NAMALWA (cell line): ENCODE measurements at regions not wholly inside any gene's neighbourhood (a gene's known extent, or its start where the extent isn't known, plus 50 kb on each side); places are given as distances from the start of the nearest gene placed in this dataset.

ENCODE experiments used
- DNase-seq: peaks from one replicate; pipeline ENCODE4 v3.0.0-alpha.2; 2015; ENCODE audit warnings: low spot score

GRCh38 chr14:101469382-101470247 lies 91.7 kb upstream of the DIO3 start:
- no peak for DNase-seq

- DNase-seq, result no peak
Observed at GRCh38 chr14:101470266-101470665, 91.0 kb upstream of the DIO3 start.

DNA sequence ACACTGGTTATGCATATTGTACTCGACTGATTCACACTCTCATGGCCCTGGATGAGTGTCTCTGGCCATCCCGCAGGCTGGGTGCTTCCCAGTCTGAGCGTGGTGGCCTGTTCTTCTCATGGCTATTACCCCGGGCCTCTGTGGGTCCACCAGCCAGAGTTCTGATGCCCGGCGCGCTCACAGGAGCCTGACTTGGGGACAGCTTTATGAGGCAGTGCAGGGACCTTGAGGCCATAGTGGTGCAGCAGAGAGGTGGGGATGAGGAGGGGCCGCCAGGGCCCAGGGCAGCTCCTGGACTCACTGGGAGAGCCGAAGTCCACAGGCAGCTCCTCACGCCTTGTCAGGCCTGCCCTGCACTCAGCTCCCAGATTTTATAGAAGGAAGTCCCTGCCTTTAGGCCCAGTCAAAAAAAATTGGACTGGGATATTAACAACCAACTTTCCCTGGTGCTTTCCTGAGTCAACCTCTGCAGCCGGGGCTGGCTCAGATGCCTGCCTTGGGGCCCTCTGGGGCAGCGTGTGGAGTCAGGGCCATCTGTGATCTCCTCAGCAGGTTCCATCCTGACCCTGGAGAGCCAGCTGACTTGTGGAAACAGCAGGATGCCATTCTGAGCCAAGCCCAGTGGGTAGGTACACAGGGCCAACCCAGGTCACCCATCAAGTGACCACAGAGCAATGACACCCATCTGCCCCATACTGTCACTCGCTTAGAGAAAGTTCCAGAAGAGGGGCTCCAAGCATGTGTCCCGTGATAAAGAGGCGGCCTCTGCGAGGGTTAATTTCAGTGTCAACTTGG lies 89.4 kb upstream of the DIO3 start:
- DNase-seq, result no peak

GRCh38 chr14:101472518-101472849 lies 88.8 kb upstream of the DIO3 start:
- DNase-seq, result no peak

DNA sequence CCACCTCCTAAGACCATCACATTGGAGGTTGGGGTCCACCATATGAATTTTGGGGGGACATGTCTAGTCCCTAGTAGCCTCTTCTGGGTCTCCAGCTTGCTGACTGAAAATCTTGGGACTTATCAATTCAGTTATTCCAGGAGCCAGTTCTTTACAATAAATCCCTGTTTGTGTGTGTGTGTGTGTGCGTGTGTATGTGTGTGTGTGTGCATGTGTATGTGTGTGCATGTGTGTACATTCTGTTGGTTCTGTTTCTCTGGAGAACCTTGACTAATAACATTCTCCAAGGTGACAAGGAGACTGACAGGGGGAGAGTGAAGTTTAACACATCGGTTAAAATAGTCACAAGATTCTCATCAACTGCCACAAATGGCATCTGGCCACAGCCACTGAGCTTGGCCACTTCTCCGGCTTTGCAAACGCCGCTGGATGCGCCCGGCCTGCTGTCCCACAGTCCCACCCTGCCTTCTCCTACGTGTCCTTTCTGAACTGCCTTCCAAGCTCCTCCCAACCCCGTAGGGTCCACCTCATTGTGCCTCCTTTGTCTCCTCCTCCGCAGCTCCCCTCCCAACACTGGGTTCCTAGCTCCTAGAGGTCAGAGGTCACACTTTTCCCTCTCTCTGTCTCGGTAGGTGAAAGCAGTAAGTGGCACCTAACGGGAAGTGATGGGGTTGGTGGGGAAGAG lies 88.1 kb upstream of the DIO3 start:
- DNase-seq, result no peak

GRCh38 chr14:101473795-101474562 lies 87.3 kb upstream of the DIO3 start:
- DNase-seq, result no peak

GRCh38 chr14:101474563-101475455 lies 86.5 kb upstream of the DIO3 start:
- DNase-seq, result no peak

DNA sequence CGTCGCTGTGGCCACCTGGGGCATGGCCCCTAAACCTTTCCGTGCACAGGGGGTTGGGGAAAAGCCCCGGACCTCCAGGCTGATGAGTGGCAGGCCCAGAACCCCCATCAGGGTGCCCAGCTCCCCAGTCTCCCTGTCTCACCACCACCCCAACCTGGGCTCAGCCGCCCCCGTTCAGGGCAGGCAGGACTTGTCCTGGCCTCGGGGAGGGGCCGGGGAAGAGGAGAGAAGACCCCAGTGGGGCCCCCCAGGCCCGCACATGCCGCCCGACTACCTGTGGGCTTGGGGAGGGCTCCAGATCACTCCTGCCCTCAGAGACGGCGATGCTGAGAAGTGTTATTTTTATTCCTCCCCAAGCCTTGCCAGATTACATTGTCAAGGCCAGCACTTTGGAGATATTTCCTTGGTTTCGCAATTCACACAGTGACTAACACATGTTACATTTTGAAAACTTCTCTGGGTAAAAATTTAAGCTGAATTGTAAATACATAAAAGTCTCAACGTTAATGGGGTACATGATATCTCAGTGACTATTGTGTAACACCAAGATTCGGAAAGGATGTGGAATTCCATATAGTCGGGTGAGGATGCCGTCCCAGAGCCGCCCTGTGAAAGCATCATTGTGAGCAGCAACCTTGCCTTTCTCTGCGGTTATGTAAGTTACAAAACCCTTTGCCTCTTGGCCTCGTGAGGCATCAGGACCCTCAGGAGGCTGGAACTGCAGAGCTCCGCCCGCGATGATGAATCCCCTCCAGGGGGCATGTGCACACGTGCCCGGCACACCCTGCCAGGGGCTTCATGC lies 85.6 kb upstream of the DIO3 start:
- DNase-seq, result no peak

- no peak for DNase-seq
Observed at GRCh38 chr14:101476258-101476915, 84.9 kb upstream of the DIO3 start.

DNA sequence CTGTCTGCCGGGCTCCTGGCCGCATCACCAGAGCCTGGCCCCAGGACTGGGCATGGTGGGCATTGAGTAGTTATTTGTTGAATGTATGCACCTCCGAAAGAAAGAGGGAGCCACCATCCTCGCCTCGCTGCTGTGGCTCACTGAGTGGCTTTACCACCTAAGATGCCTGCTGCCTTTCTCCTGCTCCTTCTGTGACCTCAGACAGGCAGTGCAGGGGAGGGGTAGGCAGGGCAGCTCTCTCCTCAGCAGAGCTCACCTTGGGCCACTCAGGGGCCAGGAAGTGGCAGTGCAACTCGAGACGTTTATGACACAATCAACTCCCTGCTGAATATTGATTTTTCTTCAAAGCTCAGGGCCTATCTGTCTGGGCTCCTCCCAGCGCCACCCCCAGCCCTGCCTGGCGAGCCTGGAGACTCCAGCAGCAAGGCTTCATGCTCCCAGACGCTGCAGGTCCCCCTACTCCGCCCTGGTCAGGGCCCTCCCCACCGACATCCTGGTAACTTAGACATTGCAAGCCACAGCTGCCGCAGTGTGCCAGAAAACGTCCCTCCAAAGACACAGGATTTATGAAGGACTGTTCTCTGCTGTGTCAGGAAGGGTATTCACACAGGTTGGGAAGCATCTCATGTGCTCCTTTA lies 84.3 kb upstream of the DIO3 start:
- DNase-seq, result no peak

DNA sequence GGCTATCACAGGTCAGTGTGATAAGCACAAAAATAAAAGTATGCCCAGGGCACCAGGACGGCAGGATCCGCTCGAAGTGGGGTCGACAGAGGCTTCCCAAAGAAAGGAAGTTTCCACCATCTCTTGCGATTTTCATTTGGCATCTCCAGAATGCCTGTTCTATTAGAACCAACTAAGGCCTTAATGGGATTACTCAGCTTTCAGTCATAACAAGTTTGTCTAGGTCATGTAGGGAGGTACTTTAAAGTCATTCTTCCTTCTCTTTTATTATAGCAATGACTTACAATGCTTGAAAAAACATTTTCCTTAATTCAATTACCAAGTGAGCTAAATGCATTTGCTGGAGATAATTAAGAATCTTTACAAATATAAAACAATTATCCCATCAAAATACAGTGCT lies 83.6 kb upstream of the DIO3 start:
- no peak for DNase-seq

- DNase-seq, result no peak
Observed at GRCh38 chr14:101478096-101478495, 83.2 kb upstream of the DIO3 start.

DNA sequence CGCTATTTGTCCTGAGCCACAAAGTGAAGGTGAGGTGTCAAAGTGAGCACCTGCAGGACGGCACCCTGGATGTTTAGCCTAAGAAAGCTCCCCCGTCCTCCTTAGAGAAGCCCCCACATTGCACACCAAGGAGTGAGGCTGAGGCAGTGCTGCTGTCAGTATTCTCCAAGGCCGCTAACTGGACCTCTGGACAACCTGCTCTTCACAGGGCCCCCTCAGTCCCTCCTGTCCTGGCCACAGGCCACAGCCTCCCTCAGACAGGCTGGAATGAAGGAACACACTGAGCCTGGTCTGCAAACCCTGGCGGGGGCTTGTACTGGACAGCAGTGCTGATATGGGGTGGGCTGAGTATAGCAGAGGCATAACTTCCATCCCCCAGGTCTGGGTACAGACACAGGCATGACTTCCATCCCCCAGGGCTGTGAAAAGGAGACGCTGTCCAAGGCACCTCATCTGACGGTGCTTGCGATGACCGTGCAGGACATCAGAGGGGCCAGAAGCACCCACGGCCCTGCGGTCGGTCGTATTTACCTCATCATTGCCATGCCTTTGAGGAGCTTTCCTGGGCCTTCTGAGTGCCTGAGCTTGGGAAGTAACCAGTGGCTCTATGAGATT lies 82.4 kb upstream of the DIO3 start:
- DNase-seq, result no peak

DNA sequence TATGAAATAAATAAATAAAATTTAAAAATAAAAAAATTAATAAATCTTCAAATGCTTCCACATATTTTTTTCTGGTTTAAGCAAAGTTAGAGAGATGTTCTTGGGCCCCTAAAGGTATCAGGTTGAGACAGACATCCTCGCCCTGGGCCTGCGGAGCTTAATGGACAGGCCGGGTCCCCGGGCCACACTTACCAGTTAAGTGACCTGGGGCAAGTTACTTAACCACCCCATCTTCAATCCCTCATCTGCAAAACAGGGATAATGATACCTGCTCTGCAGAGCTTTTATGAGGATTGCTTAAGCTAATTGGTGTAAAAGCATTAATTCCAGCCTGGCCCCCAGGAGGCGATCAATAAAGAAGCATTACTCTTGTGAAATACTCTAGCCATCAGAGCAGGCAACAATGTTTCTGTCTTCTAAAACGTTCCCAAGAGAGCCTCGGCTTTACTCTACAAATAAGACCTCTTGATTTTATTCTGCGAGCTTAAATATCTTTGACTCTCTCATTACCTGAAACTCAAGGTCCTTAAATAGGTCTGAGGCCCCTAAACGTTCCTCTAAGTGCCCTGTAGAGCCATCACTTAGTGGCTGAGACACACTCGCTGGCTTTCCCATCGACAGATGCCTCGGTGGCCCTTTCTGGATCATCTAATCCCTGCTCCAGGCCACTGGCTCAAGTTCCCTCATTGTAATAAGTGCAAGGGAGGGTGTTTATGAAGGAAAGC lies 81.1 kb upstream of the DIO3 start:
- no peak for DNase-seq

DNA sequence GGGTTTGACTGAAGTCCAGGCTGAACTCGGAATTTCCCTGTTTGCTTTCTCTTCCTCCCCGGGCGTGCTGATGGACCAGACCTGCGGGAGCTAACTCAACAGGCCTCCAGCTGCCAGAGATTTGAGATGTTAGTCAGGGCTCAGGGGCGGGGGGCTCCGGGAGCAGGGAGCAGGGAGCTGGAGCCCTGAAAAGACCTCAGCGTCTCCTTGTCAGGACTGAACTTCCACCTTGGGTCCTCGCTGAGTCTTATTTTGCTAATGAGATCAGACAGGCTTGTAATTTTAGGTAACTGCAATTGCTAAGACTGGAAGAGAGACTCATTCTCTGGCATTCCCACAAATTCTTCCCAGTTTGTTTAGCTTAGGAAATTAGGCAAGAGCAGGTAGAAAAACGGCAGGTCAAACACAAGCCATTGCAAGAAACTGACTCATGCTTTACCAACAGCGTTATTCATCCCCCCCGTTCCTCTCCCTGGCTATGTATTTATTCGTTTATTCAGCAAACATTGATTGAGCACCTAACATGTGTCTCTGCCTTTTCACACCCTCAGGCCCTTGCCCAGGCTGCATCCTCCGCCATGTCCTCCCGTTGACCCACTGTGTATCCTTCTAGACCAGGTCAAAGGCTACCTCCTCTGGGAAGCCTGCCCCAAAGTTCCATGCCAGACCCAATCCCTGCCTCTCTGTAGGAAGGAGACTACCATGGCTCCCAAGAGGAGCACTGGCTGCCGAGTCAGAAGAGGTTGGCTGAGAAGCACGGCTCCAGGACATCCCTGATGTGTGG lies 80.4 kb upstream of the DIO3 start:
- DNase-seq, result no peak

- DNase-seq, result no peak
Observed at GRCh38 chr14:101481557-101481956, 79.7 kb upstream of the DIO3 start.

GRCh38 chr14:101482066-101482465 lies 79.2 kb upstream of the DIO3 start:
- DNase-seq, result no peak
